HPDE6-E6E7 (cell line): ENCODE measurements at regions not wholly inside any gene's neighbourhood (a gene's known extent, or its start where the extent isn't known, plus 50 kb on each side); places are given as distances from the start of the nearest gene placed in this dataset.

Experiments
- DNase-seq: peaks from one replicate; pipeline ENCODE4 v3.0.0; 2011; ENCODE audit warnings: missing footprints; ENCODE audit errors: extremely low spot score

DNA sequence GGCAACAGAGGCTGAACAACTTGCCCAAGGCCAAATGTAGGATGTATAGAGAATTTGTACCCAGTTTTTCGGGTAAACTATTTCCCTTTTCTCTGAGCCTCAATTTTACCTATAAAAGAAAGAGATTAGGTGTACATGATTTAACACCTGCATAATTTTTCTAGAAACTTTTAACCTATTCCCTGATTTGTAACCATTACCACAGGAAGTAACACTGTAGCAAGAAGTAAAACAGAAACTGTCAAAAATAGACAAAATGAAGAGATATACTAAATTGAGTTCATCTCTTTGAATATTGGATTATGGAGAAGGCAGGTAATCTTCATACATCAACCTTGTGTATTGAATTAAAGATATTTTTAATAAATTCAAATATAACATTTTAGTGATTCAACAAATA, 136.2 kb downstream of the ZC3H11B start:
- no peak for DNase-seq

DNA sequence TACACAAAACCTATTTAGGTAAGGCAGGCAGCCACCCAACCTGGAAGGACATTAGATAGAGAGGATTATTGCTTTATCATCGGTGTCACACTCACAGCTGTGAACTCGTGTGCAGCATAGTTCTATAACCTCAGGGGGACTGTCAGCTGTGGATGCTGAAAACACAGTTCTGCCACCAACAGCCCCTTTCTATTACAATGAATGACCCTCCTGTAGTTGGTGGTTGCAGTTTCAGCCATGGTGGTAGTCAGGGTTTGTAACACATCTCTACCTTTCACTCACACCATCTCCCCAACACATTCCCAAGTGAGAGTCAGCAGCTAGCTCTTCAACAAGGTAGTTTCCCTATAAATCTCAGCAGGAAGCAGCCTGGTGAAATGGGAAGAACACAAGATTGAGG, 136.8 kb downstream of the ZC3H11B start:
- no peak for DNase-seq

DNA sequence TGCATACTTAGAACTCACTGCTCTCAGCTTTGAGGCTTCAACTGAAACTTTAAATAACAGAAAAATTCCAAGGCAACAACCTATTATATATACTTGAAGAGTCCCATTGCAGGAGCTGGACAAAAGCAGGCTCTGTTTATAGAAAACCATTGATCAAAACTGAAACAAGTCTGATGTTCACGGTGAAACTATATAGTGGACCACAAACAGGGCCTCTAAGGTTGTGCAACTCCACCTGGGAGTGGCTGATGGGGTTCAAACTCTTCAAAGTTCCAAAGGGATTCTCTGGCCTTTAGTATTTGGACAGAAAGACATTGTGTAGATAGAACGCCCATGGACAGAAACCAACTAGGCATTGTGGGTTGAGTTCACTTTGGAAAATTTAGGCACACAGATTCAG, 140.3 kb downstream of the ZC3H11B start:
- no peak for DNase-seq

DNA sequence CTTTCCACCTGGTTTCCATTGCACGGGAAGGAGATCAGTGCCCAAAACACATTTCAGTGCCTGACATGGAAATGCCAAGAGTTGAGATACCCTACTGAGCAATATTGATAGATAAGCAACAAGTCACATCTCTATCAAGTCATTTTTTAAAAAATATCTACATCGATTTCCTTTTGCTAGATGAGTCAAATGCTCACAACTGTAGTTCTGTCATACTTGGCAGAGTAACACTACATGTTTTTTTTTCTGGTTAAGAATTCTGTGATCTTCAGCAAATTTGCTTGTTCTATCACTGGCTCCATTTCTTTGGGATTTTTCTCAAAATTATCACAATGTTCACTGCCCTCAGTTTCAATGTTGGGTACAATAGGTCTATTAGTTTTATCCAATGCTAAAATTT, 145.4 kb downstream of the ZC3H11B start:
- no peak for DNase-seq

DNA sequence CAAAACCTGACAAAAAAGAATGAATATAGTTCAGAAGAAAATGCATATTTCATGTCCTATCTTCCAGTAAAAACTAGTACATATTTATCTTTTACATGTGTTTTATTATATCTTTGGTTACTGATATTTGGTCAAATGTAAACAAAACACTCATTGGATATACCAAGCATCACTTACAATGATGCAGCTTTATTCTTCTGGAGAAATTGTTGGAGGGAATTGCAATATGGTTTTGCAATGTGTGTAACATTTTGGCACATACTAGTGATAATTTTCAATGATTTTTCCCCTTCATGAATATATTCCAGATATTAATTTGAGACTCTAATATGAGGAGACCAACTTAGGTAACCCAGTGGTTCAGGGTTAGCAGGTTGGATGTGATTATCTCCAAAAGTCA, 146.1 kb downstream of the ZC3H11B start:
- no peak for DNase-seq

DNA sequence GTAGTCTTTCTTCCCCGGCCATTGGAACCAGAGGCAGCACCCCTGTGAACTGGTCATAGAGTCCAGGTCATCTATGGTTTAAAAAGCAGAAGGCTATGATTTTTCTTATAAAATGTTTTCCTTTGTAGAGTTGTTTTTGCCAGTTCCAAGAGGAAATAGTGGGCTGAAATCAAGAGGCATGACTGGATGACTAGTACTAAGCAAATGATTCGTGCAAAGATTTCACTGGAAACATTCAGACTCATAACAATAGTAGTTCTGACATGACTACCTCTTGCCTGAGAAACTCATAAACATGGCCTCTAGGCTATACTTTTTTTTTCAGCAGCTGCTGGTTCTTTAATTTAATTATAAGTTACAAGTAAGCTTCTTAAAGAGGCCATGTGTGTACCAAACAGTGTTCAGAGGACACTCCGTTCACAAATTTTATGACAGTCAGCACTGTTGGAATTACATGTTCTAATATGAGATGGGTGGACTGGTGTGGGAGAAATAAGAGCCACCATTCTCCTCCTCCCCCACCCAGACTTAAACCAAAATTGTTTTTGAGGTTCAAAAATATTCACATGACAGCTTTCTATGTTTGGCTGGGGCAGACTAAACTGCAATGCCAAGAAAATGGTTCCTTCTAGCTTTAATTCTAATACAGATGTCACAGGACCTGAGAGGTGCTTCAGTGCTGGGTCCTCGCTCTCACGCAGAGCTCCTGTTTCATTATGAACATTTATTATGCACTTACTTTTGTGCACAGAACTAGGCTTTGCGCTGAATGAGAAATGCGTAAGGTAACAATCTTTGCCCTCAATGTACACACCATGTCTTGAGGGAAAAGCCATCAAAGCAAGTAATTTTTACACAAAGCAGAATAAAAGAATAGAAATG, 147.5 kb downstream of the ZC3H11B start:
- DNase-seq = no peak

DNA sequence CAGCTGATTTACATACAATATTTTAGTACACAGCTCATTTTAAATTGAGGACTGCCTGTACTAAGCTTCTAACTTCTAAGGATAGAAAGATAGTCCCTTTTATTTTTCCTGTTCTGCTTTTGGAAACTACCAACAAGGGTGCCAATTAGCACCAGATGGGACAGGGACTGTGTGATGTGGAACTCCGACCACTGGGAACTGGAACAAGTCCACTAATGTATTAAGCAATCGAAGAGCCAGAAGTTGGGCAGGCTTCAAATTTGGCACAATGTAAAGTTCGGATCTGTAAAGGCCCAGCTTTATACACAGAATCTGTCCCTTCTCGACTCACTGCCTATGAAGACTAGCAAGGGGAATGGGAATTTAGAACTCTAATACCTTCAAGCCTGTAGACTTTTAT, 149.3 kb downstream of the ZC3H11B start:
- no peak for DNase-seq

DNA sequence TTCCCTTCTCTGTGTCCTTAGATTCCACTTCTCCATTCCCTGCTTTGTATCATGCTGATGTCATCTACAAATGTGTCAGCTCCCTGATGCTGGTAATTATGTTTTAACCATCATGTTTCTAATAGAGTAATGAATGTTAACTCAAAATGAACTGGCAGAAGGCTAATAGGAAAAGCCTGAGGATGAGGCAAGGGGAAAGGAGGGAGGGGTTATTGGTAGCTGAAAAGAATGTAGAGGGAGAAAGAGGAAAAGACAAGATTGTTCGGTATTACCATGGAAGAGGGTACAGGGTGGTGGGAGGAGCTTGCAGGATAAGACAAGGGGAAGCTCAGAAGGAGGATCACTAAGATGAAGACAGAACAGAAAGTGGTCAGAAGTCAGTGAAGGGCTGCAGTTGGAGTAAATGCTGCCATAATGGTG, 150.9 kb downstream of the ZC3H11B start:
- no peak for DNase-seq

DNA sequence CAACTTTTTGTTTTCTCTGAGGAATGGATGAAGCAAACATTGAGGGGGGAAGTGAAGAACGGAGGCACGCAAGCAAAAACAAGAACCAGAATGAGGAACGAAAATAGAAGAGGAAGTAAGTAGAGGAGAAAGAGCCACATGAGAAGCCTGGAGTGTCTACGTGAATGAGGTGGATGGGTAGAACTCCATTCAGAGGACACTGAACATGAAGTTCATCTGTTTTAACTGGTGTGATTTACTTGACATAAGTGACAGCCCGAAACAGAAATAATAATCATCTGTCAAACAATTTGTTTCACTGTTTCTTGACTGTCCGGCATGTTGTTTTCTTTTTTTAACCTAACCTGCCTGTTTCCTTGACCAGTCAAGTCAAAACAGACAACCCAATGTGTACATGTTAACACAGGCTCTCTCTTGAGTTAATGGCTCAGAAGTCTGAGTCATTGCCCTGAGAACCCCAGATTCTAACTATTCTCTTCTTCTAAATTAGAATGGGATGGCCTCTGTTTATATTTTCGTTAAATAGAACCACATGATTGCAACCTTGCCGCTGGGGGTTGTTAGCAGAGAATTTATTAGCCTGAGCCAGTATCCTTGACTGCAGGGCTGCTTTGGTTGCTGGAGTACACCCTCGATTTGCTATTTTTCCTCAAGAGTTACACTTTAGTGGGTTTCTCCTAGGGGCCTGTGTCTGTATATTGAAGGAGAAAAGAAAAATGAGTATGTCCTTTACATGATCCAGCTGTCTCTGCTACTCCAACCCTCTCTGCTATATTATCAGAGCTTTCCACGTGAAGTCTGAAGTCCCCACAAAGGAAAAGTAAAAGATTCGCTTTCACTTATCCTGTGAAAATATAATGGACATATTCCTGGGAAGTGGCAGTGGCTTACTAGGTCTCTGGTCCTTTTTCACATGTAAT, 151.7 kb downstream of the ZC3H11B start:
- DNase-seq = peak; percentile 75

DNA sequence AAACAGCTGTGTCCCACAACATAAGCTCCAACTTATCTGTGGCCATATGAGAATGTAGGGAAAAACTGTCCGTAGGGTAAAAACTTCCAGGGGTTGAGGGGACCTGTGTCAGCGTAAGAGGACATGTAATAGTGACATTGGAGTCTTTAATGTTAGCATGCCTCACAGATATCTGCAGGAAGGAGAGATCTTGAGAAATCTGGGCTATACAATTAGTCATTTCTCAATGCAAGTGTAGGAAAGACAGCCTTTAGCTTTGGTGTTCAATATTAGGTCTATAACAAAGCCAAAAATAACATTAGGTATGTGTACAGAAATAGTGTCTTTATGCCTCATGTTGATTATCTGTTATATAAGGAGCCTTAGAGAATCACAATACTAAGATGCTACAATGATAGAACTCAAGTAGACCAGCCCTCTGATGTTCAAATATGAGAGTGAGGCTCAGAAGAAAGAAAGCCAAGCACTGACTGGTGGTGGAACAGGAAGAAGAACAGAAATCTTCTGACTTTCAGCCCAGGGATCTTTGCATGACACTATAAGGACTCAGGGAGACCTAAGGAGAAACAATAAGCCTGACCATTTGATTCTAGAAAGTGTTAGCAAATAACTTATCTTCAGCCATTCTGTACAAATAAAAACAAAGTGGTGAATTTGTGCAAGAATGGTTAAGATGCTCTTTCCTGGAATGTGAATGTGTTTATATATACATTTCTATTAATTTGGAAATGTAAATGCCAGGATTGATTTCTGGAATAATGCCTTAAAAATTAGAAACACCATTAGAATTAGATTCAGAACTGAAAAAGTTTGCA, 152.6 kb downstream of the ZC3H11B start:
- no peak for DNase-seq

DNA sequence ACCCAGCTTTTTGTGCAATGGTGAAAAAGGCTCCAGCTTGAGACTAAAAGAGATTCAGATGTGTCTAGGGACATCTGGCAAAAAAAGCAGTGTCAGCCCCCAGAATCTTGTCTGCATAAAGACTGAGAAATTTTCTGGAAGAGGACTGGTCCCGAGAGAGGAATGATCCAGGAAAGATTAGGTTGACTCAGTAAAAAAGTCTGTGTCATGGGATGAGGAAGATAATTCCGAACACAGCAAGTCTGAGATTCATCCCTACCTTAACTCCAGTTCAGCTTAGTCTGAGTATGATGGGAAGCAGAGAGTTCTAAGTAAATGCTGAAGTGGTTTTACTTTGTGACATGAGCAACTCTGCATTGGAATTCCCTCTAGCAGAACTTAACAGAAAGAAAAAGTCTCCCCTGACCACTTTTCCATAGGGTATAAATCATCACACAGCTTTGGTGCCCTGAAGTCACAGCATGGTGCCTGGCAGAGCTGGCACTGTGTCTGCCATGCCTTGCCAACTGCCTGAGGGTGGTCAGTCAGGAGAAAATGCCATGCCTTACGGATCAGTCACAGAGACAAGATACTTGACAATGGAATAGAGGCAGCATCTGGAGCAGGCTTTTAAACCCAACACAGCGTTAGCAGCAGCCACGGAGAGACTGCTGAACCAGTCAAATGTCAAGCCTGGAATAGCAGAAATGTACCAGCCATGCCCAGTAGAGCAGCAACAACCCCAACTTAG, 153.4 kb downstream of the ZC3H11B start:
- DNase-seq = no peak

DNA sequence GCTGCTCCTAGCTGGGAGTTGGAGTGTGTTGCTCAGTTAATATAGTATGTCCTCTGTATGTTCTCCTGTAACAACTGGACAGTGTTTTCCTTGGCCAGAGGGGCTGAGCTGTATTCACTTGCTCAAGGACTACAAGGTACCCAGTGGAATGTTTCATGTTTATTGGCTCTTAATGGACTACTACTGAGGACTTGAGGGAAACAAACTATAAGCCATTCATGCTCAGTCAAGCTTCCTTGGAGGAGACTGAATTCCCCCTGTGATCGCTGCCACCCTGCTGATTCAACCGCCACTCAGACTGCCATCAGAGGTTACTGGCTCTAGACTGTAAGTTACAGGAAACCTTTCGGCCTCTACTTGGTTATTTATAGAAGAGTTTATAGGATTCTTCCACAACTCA, 166.6 kb downstream of the ZC3H11B start:
- no peak for DNase-seq

DNA sequence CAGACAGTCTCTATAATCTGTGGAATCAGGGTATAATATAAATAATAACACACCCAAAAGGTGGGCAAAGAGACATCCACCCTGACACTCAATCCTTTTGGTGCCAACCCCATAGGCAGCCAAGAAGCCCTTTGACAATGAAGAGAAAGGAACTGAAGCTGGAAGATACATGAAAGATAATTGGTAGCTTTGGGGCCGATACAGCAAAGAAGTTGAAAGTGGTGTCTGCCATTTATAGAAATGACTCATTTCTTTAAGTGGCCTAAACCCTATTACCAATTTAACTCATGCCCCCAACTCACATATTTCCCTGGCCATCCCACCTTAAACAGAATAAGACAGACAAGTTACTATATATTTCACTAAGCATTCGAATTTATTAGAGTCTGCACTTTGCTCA, 167.0 kb downstream of the ZC3H11B start:
- DNase-seq = no peak

DNA sequence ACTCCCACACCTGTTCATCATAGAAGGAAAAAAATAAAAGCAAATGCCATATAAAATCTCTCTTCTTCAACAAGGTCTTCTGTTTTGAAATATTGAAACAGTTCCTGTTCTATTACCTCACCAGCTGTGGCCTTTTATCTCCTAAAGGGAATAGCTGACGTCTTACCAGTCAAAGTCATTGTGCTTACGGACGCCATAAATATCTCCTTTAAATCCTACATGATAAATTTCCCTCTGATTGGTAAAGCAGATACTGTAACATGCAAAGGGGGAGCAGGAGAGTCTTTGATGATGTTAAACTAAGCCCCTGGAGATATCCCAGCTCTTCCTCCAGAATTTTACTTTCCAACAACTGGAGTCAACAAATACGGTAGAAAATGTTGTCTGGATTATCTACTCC, 168.4 kb downstream of the ZC3H11B start:
- DNase-seq = no peak

DNA sequence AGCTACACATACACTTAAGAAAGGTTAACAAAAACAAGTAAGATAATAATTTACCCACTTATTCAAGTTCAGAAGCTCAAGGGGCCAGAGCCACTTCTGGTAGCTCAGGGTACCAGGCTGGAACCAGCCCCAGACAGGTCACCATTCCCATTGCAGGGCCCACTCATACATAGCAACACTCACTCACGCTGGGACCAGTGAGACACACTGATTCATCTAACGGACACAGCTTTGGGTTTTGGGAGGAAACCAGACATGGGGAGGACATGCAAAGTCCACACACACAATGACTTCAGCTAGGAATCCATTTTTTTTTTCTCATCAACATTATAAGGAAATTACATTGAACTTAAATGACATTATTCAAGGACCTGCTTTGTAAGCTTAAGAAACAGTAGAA, 169.1 kb downstream of the ZC3H11B start:
- no peak for DNase-seq

DNA sequence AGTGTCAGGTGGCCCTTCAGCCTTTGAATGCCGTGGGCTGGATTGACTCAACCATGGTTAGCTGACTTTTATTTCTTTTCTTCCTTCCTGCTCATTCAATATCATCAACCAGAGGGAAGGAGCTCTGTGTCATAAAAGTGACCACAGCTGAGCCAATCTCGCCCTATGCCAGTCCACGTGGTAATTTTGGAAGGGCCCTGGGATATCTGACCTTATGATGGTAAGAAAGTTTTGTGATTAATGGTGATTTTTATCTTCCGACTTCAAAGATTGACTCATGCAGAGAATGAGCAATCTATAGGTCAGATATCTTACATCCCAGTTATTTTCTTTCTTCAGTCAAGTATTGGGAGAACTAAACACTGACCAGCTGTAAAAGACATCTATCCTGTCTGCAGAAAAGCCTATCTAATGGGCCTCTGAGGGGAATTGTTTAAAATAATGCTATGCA, 170.3 kb downstream of the ZC3H11B start:
- no peak for DNase-seq

DNA sequence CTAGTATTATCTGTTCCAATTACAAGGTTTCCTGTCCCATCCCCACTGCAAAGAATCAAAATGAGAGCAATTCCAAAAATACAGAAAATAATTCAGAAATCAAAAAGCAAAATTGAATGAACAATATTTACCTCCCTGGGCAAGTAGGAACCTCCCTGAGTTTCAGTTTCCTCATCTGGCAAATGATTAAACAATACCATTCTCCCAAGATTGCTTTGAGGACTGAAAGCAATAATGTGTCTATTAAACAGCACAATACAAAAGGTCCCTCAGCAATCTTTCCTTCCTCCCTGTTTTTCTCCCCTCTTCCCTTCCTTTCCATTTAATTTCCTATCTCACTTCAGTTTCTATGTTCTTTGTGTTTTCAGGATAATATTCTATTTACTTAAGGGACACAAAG, 171.0 kb downstream of the ZC3H11B start:
- no peak for DNase-seq

DNA sequence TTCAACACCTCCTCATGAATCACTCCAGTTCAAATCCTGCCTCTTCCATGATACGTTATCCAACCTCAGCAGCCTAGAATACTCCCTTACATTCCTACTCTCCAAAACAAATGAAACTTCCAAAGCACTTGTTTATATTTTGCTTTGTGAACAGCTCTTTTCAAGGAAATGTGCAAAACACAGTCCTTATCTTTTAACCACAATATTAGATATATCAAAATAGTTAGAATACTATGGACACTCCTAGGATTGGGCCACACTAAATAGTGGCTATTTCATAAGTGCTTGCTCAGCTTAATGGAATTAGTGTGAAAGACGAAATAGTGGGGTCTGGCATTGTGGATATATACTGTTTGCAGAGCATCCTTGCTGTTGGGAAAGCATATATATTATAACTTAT, 173.5 kb downstream of the ZC3H11B start:
- DNase-seq = no peak

DNA sequence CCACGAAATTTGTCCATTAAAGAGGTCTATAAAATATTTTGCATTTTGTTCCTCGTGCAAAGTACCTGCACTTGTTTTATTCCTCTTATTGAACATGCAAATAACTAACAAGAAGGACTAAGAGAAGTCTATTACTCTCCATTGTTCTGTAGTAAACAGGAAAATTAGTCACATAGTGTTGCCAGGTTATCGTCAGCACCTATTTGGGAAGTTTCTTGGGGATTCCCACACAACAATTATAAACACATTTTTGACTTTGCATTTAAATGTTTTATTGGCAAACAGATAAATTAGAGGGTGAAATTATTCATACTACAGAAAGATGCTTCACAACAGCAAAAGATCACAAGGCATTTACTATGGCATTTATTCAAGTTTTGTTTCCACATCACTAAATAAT, 174.5 kb downstream of the ZC3H11B start:
- DNase-seq = no peak

DNA sequence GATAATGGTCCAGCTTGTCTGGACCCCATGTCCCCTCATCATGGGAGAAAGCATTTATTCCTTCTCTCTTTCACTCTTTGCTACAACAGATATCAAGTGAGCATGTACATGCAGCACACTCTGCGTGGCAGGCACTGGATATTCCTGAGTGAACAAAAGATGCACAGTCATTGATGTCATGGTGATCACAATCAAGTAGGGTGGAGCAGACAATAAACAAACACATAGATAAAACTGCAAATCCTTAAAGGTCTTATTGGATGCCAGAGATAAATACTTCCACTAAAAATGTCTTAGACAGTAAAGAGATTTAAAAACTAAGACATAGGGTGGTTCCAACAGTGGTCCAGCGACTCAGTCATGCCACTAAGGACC, 178.0 kb downstream of the ZC3H11B start:
- no peak for DNase-seq

DNA sequence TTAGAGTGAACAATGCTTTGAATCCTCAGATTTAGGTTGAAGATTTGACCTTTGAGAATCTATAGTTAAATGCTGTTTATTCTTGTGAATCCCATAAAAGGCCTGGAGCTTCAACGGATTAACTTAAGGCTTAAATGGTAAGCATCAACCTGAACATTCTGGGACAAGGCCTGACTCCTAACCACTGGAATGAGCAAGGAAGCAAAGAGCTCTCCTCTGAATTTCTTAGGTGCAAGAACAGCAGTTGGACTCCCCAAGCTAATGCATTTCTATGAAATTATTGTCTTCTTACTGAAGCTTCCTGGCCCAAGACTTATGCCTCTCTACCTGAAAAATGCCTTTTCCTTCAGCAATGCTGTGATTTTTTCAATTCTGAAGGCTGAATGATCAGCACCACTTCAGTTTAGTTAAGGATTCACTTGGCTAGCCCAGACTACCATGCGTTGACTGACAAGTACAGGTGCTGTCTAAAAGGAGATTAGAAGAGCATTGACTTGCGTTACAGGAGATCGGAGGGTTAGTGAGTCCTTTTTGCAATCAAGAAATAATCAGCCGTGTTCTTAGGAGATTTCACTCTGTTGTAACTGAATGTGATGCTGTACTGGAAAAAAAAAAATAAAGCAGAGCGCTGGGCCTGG, 178.5 kb downstream of the ZC3H11B start:
- no peak for DNase-seq
